Astrocyte of the spinal cord (primary cell): ENCODE measurements at regions not wholly inside any gene's neighbourhood (a gene's known extent, or its start where the extent isn't known, plus 50 kb on each side); places are given as distances from the start of the nearest gene placed in this dataset.

Source experiments
- DNase-seq: peaks from one replicate; pipeline ENCODE4 v3.0.0; 2011; ENCODE audit warnings: low read depth, low spot score
- H3K4me3 ChIP-seq: 2 replicates; pipeline ENCODE4 v1.5.1; 2011; ENCODE audit warnings: low read depth, mild to moderate bottlenecking, low read length, moderate library complexity
- CTCF ChIP-seq: IDR thresholded peaks from 2 replicates; pipeline ENCODE4 v1.5.1; 2012; ENCODE audit warnings: low read depth, mild to moderate bottlenecking, low read length, inconsistent platforms
- in situ Hi-C: cut with HindIII; loops from 2 replicates; pipeline ENCODE4 v1.10.0; 2017; ENCODE audit warnings: low sequenced_read_pairs

- no peak for DNase-seq
- no peak for TF ChIP-seq CTCF
- in situ Hi-C loops, result no loop called here
- no peak overlapping the region for H3K4me3 ChIP-seq
Measured at GRCh38 chr1:81592233-81592632, 208.5 kb upstream of the ADGRL2 start.

GRCh38 chr1:81590171-81590570, 210.6 kb upstream of the ADGRL2 start:
- no peak for DNase-seq
- in situ Hi-C loops, result no loop called here
- H3K4me3 ChIP-seq, result no peak overlapping the region
- TF ChIP-seq CTCF, result no peak

GRCh38 chr1:81588149-81588548, 212.6 kb upstream of the ADGRL2 start:
- no peak for TF ChIP-seq CTCF
- in situ Hi-C loops, result no loop called here
- no peak overlapping the region for H3K4me3 ChIP-seq
- DNase-seq, result no peak

GRCh38 chr1:81587426-81587825, 213.3 kb upstream of the ADGRL2 start:
- DNase-seq, result no peak
- in situ Hi-C loops, result no loop called here
- TF ChIP-seq CTCF, result no peak
- H3K4me3 ChIP-seq, result no peak overlapping the region

GRCh38 chr1:81585371-81585770, 215.4 kb upstream of the ADGRL2 start:
- in situ Hi-C loops, result no loop called here
- no peak overlapping the region for H3K4me3 ChIP-seq
- no peak for DNase-seq
- no peak for TF ChIP-seq CTCF

- no peak for TF ChIP-seq CTCF
- DNase-seq, result no peak
- H3K4me3 ChIP-seq, result no peak overlapping the region
- in situ Hi-C loops, result no loop called here
Measured at GRCh38 chr1:81584398-81584797, 216.3 kb upstream of the ADGRL2 start.

- in situ Hi-C loops, result no loop called here
Measured at GRCh38 chr1:81583878-81584277, 216.9 kb upstream of the ADGRL2 start.

More at GRCh38 chr1:81583878-81584277, 216.9 kb upstream of the ADGRL2 start:
- DNase-seq, result no peak
- TF ChIP-seq CTCF, result no peak
- H3K4me3 ChIP-seq, result no peak overlapping the region
